ENCODE measurements at regions not wholly inside any gene's neighbourhood (a gene's known extent, or its start where the extent isn't known, plus 50 kb on each side); places are given as distances from the start of the nearest gene placed in this dataset.

GRCh38 chr17:36747861-36748260, 146.5 kb downstream of the MRM1 start:
- TF ChIP-seq CTCF (IDR thresholded peaks at IDR 0.05 in 2 of 3, conservative IDR thresholded peaks at IDR 0.05 in 1 of 3; ENCODE audit: borderline replicate concordance in 1 of 3, insufficient read depth in 1 of 3, low read depth in 2 of 3, low read length in 2 of 3): no peak
- TF ChIP-seq ZBTB33 (IDR thresholded peaks at IDR 0.05; ENCODE audit: extremely low read depth, insufficient replicate concordance, low read length): no peak
- TF ChIP-seq EZH2phosphoT487 (IDR thresholded peaks at IDR 0.05; ENCODE audit: borderline replicate concordance): no peak
- no peak for TF ChIP-seq JUND (IDR thresholded peaks at IDR 0.05)
- no peak for TF ChIP-seq EZH2 (IDR thresholded peaks at IDR 0.05)
- TF ChIP-seq POLR2A (IDR thresholded peaks at IDR 0.05; ENCODE audit: borderline replicate concordance, extremely low read depth, insufficient read depth, insufficient read length): no peak
